KG1 (cell line): ENCODE measurements at regions not wholly inside any gene's neighbourhood (a gene's known extent, or its start where the extent isn't known, plus 50 kb on each side); places are given as distances from the start of the nearest gene placed in this dataset.
A peak's percentile ranks its signal among the peaks of the same experiment; 100 is the strongest.
"Not testable (repeated sequence)": the region's sequence is repeated elsewhere in the genome, so short reads cannot be mapped to it uniquely, and the experiment has no call there.

Source experiments
- DNase-seq: peaks from one replicate; lab custom pipeline; 2025; lab: John Stamatoyannopoulos, UW

GRCh38 chr14:70269582-70269981 is 80.8 kb upstream of the SLC8A3 start:
- no peak for DNase-seq

- no peak for DNase-seq
These were observed 80.0 kb upstream of the SLC8A3 start for GRCh38 chr14:70268760-70269159.

- no peak for DNase-seq
These were observed 77.4 kb upstream of the SLC8A3 start for GRCh38 chr14:70266157-70266556.

- no peak for DNase-seq
These were observed 76.7 kb upstream of the SLC8A3 start for GRCh38 chr14:70265422-70265821.

GRCh38 chr14:70259420-70259819 is 70.7 kb upstream of the SLC8A3 start:
- DNase-seq: no peak

- DNase-seq: peak; percentile 46
These were observed 68.8 kb upstream of the SLC8A3 start for GRCh38 chr14:70257526-70257925.

- DNase-seq: no peak
These were observed 67.8 kb upstream of the SLC8A3 start for GRCh38 chr14:70256601-70257000.

- peak; percentile 39 for DNase-seq
These were observed 66.6 kb upstream of the SLC8A3 start for GRCh38 chr14:70255071-70256057.

GRCh38 chr14:70254476-70254961 is 65.8 kb upstream of the SLC8A3 start:
- DNase-seq: no peak

- DNase-seq: not testable (repeated sequence)
These were observed 64.8 kb upstream of the SLC8A3 start for GRCh38 chr14:70253547-70253946.

GRCh38 chr14:70245026-70245425 is 56.3 kb upstream of the SLC8A3 start:
- peak; percentile 3 for DNase-seq

GRCh38 chr14:70239802-70240201 is 51.1 kb upstream of the SLC8A3 start:
- DNase-seq: no peak

GRCh38 chr14:70238635-70239034 is 49.9 kb upstream of the SLC8A3 start:
- not testable (repeated sequence) for DNase-seq
